GM18517 (cell line): ENCODE measurements at regions not wholly inside any gene's neighbourhood (a gene's known extent, or its start where the extent isn't known, plus 50 kb on each side); places are given as distances from the start of the nearest gene placed in this dataset.
"Not testable (repeated sequence)": the region's sequence is repeated elsewhere in the genome, so short reads cannot be mapped to it uniquely, and the experiment has no call there.

Experiments used
- ATAC-seq: cut with Tn5 transposase; IDR thresholded peaks from one replicate; pipeline ENCODE4 v1.9.1; 2021; ENCODE audit warnings: mild to moderate bottlenecking, moderate library complexity; ENCODE audit not compliant: unreplicated experiment

- no peak for ATAC-seq
Measured at GRCh38 chr15:81828135-81828534, 217.7 kb downstream of the MEX3B start.

- no peak for ATAC-seq
Measured at GRCh38 chr15:81825136-81825535, 220.7 kb downstream of the MEX3B start.

GRCh38 chr15:81822587-81822986 is 223.2 kb downstream of the MEX3B start:
- ATAC-seq = not testable (repeated sequence)

GRCh38 chr15:81819924-81820635 is 225.7 kb downstream of the MEX3B start:
- no peak for ATAC-seq

- ATAC-seq = no peak
Measured at GRCh38 chr15:81814882-81815455, 230.8 kb downstream of the MEX3B start.

- ATAC-seq = no peak
Measured at GRCh38 chr15:81813215-81813614, 232.6 kb downstream of the MEX3B start.

GRCh38 chr15:81812456-81812855 is 233.4 kb downstream of the MEX3B start:
- ATAC-seq = no peak

- ATAC-seq = no peak
Measured at GRCh38 chr15:81811736-81812135, 234.1 kb downstream of the MEX3B start.

GRCh38 chr15:81809543-81809942 is 236.3 kb downstream of the MEX3B start:
- ATAC-seq = no peak

GRCh38 chr15:81807806-81808205 is 238.0 kb downstream of the MEX3B start:
- no peak for ATAC-seq

- ATAC-seq = no peak
Measured at GRCh38 chr15:81807186-81807585, 238.6 kb downstream of the MEX3B start.

- no peak for ATAC-seq
Measured at GRCh38 chr15:81795899-81796298, 249.9 kb downstream of the MEX3B start.

GRCh38 chr15:81792646-81793045 is 253.2 kb downstream of the MEX3B start:
- ATAC-seq = no peak

GRCh38 chr15:81791322-81791721 is 254.5 kb downstream of the MEX3B start:
- ATAC-seq = not testable (repeated sequence)

- ATAC-seq = no peak
Measured at GRCh38 chr15:81789403-81789802, 256.4 kb downstream of the MEX3B start.

GRCh38 chr15:81786776-81787175 is 259.0 kb downstream of the MEX3B start:
- ATAC-seq = no peak

- ATAC-seq = no peak
Measured at GRCh38 chr15:81785679-81786078, 260.1 kb downstream of the MEX3B start.

- no peak for ATAC-seq
Measured at GRCh38 chr15:81785181-81785580, 260.6 kb downstream of the MEX3B start.

- no peak for ATAC-seq
Measured at GRCh38 chr15:81784751-81785150, 261.1 kb downstream of the MEX3B start.

GRCh38 chr15:81783586-81783985 is 262.2 kb downstream of the MEX3B start:
- ATAC-seq = no peak

GRCh38 chr15:81783076-81783475 is 262.7 kb downstream of the MEX3B start:
- no peak for ATAC-seq

- no peak for ATAC-seq
Measured at GRCh38 chr15:81781395-81781794, 264.4 kb downstream of the MEX3B start.

- no peak for ATAC-seq
Measured at GRCh38 chr15:81780966-81781365, 264.9 kb downstream of the MEX3B start.
